Transverse colon (tissue), 4 donors: ENCODE measurements at regions not wholly inside any gene's neighbourhood (a gene's known extent, or its start where the extent isn't known, plus 50 kb on each side); places are given as distances from the start of the nearest gene placed in this dataset.

Source experiments
- CTCF ChIP-seq, 5 experiments: fragments of 200-600 bp in 3 of 5; fragments of 450-650 bp in 2 of 5; sonication (generic) in 3 of 5; IDR thresholded peaks; 1 replicate in 2 of 5; 2 replicates in 3 of 5; pipeline ENCODE4 v1.5.1; 2016 to 2017; ENCODE audit warnings: antibody characterized with exemption in 5 of 5, inconsistent platforms in 3 of 5, mild to moderate bottlenecking in 2 of 5, moderate library complexity in 1 of 5
- POLR2AphosphoS5 ChIP-seq, 3 donors: sonication (generic); formaldehyde crosslinking; IDR thresholded peaks; one replicate each; pipeline ENCODE4 v1.6.1; 2016; ENCODE audit warnings: antibody characterized with exemption in 3 of 3

GRCh38 chr12:24230061-24230701, 280.7 kb upstream of the SOX5 start:
- TF ChIP-seq POLR2AphosphoS5 (IDR thresholded peaks at IDR 0.05), result no peak
- no peak for TF ChIP-seq CTCF (IDR thresholded peaks at IDR 0.05)
